H1 (cell line): ENCODE measurements at regions not wholly inside any gene's neighbourhood (a gene's known extent, or its start where the extent isn't known, plus 50 kb on each side); places are given as distances from the start of the nearest gene placed in this dataset.

Experiments used
- ATF2 ChIP-seq: IDR thresholded peaks from 2 replicates; pipeline ENCODE4 v1.6.1; 2012; ENCODE audit warnings: low read length, inconsistent platforms
- CHD7 ChIP-seq: fragments of 300-600 bp; sonication (generic); IDR thresholded peaks from 2 replicates; pipeline ENCODE4 v1.7.1; 2012; ENCODE audit warnings: low read length, moderate library complexity, mild to moderate bottlenecking, inconsistent platforms; ENCODE audit not compliant: insufficient replicate concordance
- EZH2 ChIP-seq: fragments of 200-600 bp; sonication (generic); IDR thresholded peaks from 2 replicates; pipeline ENCODE4 v1.7.1; 2012; ENCODE audit warnings: low read depth, mild to moderate bottlenecking, moderate library complexity, low read length, inconsistent platforms; ENCODE audit not compliant: severe bottlenecking
- GTF2F1 ChIP-seq: IDR thresholded peaks from 2 replicates; pipeline ENCODE4 v1.6.1; 2012; ENCODE audit warnings: low read depth, low read length, improper control_type of control experiment, borderline replicate concordance
- SAP30 ChIP-seq: fragments of 300-600 bp; sonication (generic); IDR thresholded peaks from 2 replicates; pipeline ENCODE4 v1.7.1; 2012; ENCODE audit warnings: low read length, moderate library complexity, mild to moderate bottlenecking, inconsistent platforms; ENCODE audit not compliant: insufficient read depth, insufficient replicate concordance

- TF ChIP-seq ATF2 (no peak), EZH2 (no peak), GTF2F1 (no peak), SAP30 (no peak), CHD7 (no peak)
- TF ChIP-seq, all 59 proteins: peak for 0
Measured at GRCh38 chr11:106234794-106235193, 157.3 kb downstream of the AASDHPPT start (continued).
